ENCODE measurements at regions not wholly inside any gene's neighbourhood (a gene's known extent, or its start where the extent isn't known, plus 50 kb on each side); places are given as distances from the start of the nearest gene placed in this dataset.

- TF ChIP-seq TAF1 (IDR thresholded peaks at IDR 0.05; ENCODE audit: low read depth) = no peak
- TF ChIP-seq, protein P1, sequence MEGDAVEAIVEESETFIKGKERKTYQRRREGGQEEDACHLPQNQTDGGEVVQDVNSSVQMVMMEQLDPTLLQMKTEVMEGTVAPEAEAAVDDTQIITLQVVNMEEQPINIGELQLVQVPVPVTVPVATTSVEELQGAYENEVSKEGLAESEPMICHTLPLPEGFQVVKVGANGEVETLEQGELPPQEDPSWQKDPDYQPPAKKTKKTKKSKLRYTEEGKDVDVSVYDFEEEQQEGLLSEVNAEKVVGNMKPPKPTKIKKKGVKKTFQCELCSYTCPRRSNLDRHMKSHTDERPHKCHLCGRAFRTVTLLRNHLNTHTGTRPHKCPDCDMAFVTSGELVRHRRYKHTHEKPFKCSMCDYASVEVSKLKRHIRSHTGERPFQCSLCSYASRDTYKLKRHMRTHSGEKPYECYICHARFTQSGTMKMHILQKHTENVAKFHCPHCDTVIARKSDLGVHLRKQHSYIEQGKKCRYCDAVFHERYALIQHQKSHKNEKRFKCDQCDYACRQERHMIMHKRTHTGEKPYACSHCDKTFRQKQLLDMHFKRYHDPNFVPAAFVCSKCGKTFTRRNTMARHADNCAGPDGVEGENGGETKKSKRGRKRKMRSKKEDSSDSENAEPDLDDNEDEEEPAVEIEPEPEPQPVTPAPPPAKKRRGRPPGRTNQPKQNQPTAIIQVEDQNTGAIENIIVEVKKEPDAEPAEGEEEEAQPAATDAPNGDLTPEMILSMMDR (IDR thresholded peaks at IDR 0.05; ENCODE audit: poor library complexity, severe bottlenecking) = no peak
- no peak for TF ChIP-seq EZH2 (IDR thresholded peaks at IDR 0.05; ENCODE audit: borderline replicate concordance, insufficient read depth, low read length, poor library complexity, severe bottlenecking)
- no peak for TF ChIP-seq REST (IDR thresholded peaks at IDR 0.05; ENCODE audit: borderline replicate concordance)
- no peak for TF ChIP-seq POLR2AphosphoS5 (IDR thresholded peaks at IDR 0.05)
- no peak for TF ChIP-seq EP300 (conservative IDR thresholded peaks at IDR 0.05; ENCODE audit: poor library complexity, severe bottlenecking)
Observed at GRCh38 chr1:58997637-58998036, 213.8 kb upstream of the JUN start.
